Gastrocnemius medialis (tissue), 4 donors: ENCODE measurements at regions not wholly inside any gene's neighbourhood (a gene's known extent, or its start where the extent isn't known, plus 50 kb on each side); places are given as distances from the start of the nearest gene placed in this dataset.

Experiments used
- ATAC-seq, 2 donors: fragments of 150-250 bp; one replicate each; pipeline ENCODE4 v1.9.1; 2016
- DNase-seq, 2 donors: peaks; one replicate each; pipeline ENCODE4 v3.0.0-alpha.2; 2019
- H3K27ac ChIP-seq, 4 donors: fragments of 200-600 bp; sonication (generic); 1 replicate in 1 of 4; 2 replicates in 3 of 4; pipeline ENCODE4 v1.5.1; 2016 to 2018; ENCODE audit warnings: mild to moderate bottlenecking in 2 of 4, moderate library complexity in 1 of 4
- H3K27me3 ChIP-seq, 3 donors: fragments of 200-600 bp; sonication (generic) in 2 of 3; 1 replicate in 1 of 3; 2 replicates in 2 of 3; pipeline versions ENCODE4 v1.5.1 to v1.6.0; 2016 to 2019; ENCODE audit warnings: mild to moderate bottlenecking in 1 of 3, moderate library complexity in 1 of 3
- H3K36me3 ChIP-seq, 2 donors: fragments of 200-600 bp; sonication (generic) in 1 of 2; one replicate each; pipeline ENCODE4 v1.5.1; 2017 to 2018
- H3K4me1 ChIP-seq, 2 donors: fragments of 200-600 bp; sonication (generic) in 1 of 2; one replicate each; pipeline ENCODE4 v1.5.1; 2016 to 2017; ENCODE audit warnings: mild to moderate bottlenecking in 2 of 2
- H3K4me3 ChIP-seq, 4 donors: fragments of 200-600 bp; sonication (generic) in 3 of 4; 1 replicate in 1 of 4; 2 replicates in 3 of 4; pipeline ENCODE4 v1.5.1; 2016 to 2019; ENCODE audit warnings: mild to moderate bottlenecking in 2 of 4
- H3K9me3 ChIP-seq, 3 donors: fragments of 200-600 bp; sonication (generic) in 2 of 3; 1 replicate in 1 of 3; 2 replicates in 2 of 3; pipeline ENCODE4 v1.5.1; 2016 to 2019
- CTCF ChIP-seq, 5 experiments: fragments of 450-650 bp in 3 of 5; fragments of 200-600 bp in 2 of 5; sonication (generic) in 2 of 5; IDR thresholded peaks in 4 of 5; conservative IDR thresholded peaks in 1 of 5; 1 replicate in 4 of 5; 2 replicates in 1 of 5; pipeline ENCODE4 v1.5.1; 2016 to 2019; ENCODE audit warnings: antibody characterized with exemption in 5 of 5, mild to moderate bottlenecking in 3 of 5, moderate library complexity in 3 of 5
- POLR2A ChIP-seq, 2 donors: fragments of 450-650 bp; IDR thresholded peaks; one replicate each; pipeline ENCODE4 v1.6.1; 2017; ENCODE audit warnings: antibody characterized with exemption in 2 of 2, mild to moderate bottlenecking in 2 of 2, moderate library complexity in 2 of 2
- in situ Hi-C, 4 donors: fragments of 200-750 bp; cut with MboI; loops; one replicate each; pipeline versions ENCODE4 v1.15.0 to v1.8.0; 2017; ENCODE audit warnings: low sequenced_read_pairs in 4 of 4
- intact Hi-C: fragments of 100-400 bp; cut with DNase I; formaldehyde crosslinking; loops from one replicate; pipeline ENCODE4 v1.15.1; 2023; ENCODE audit warnings: low total_unique reads

GRCh38 chr20:11352041-11352440 is 565.7 kb upstream of the BTBD3 start:
- in situ Hi-C loops = no loop called here

GRCh38 chr20:11354846-11355245 is 562.8 kb upstream of the BTBD3 start:
- TF ChIP-seq CTCF (IDR thresholded peaks at IDR 0.05 in 4 of 5, conservative IDR thresholded peaks at IDR 0.05 in 1 of 5) (no peak), POLR2A (IDR thresholded peaks at IDR 0.05) (no peak)
- in situ Hi-C loops = no loop called here
- intact Hi-C loops = no loop called here
- Histone ChIP-seq H3K27ac (no peak overlapping the region), H3K27me3 (no peaks in the 10 kb centered on the region), H3K4me3 (no peak overlapping the region), H3K9me3 (no peaks in the 10 kb centered on the region), H3K4me1 (peaks cover 0 to 3% of the 10 kb centered on the region in 2 donors), H3K36me3 (no peaks in the 10 kb centered on the region)
- ATAC-seq = no peak
- DNase-seq = no peak

More at GRCh38 chr20:11352041-11352440, 565.7 kb upstream of the BTBD3 start:
- DNase-seq (no peak), ATAC-seq (no peak)
- no peaks in the 10 kb centered on the region for H3K27me3 ChIP-seq
- no peaks in the 10 kb centered on the region for H3K9me3 ChIP-seq
- intact Hi-C loops = no loop called here
- no peak overlapping the region for H3K4me3 ChIP-seq
- peaks cover 0 to 3% of the 10 kb centered on the region in 2 donors for H3K4me1 ChIP-seq
- no peak overlapping the region for H3K27ac ChIP-seq
- H3K36me3 ChIP-seq = no peaks in the 10 kb centered on the region
- TF ChIP-seq CTCF (IDR thresholded peaks at IDR 0.05 in 4 of 5, conservative IDR thresholded peaks at IDR 0.05 in 1 of 5) (no peak), POLR2A (IDR thresholded peaks at IDR 0.05) (no peak)

- Histone ChIP-seq H3K27ac (no peak overlapping the region), H3K4me3 (no peak overlapping the region), H3K4me1 (no peaks in the 10 kb centered on the region), H3K27me3 (no peaks in the 10 kb centered on the region), H3K9me3 (no peaks in the 10 kb centered on the region), H3K36me3 (no peaks in the 10 kb centered on the region)
- DNase-seq (no peak), ATAC-seq (no peak)
- in situ Hi-C loops (no loop called here), intact Hi-C loops (no loop called here)
- TF ChIP-seq CTCF (IDR thresholded peaks at IDR 0.05 in 4 of 5, conservative IDR thresholded peaks at IDR 0.05 in 1 of 5) (no peak), POLR2A (IDR thresholded peaks at IDR 0.05) (no peak)
These were observed 562.3 kb upstream of the BTBD3 start for GRCh38 chr20:11355345-11355744.

GRCh38 chr20:11356061-11356460 is 561.6 kb upstream of the BTBD3 start:
- TF ChIP-seq POLR2A (IDR thresholded peaks at IDR 0.05) (no peak), CTCF (IDR thresholded peaks at IDR 0.05 in 4 of 5, conservative IDR thresholded peaks at IDR 0.05 in 1 of 5) (no peak)
- Histone ChIP-seq H3K4me3 (no peak overlapping the region), H3K27ac (no peak overlapping the region), H3K9me3 (no peaks in the 10 kb centered on the region), H3K4me1 (no peaks in the 10 kb centered on the region), H3K27me3 (no peaks in the 10 kb centered on the region), H3K36me3 (no peaks in the 10 kb centered on the region)
- DNase-seq (no peak), ATAC-seq (no peak)
- in situ Hi-C loops (no loop called here), intact Hi-C loops (no loop called here)

GRCh38 chr20:11362450-11362849 is 555.2 kb upstream of the BTBD3 start:
- no peaks in the 10 kb centered on the region for H3K9me3 ChIP-seq
- H3K4me3 ChIP-seq = no peak overlapping the region
- TF ChIP-seq POLR2A (IDR thresholded peaks at IDR 0.05) = no peak
- TF ChIP-seq CTCF (IDR thresholded peaks at IDR 0.05 in 4 of 5, conservative IDR thresholded peaks at IDR 0.05 in 1 of 5) = no peak
- in situ Hi-C loops (no loop called here), intact Hi-C loops (no loop called here)
- ATAC-seq (no peak), DNase-seq (no peak)
- no peaks in the 10 kb centered on the region for H3K27me3 ChIP-seq
- no peaks in the 10 kb centered on the region for H3K36me3 ChIP-seq
- no peak overlapping the region for H3K27ac ChIP-seq
- H3K4me1 ChIP-seq = no peaks in the 10 kb centered on the region
